ENCODE measurements at regions not wholly inside any gene's neighbourhood (a gene's known extent, or its start where the extent isn't known, plus 50 kb on each side); places are given as distances from the start of the nearest gene placed in this dataset.

GRCh38 chr12:124167141-124167540 lies 127.8 kb upstream of the RFLNA start:
- H3K4me3 ChIP-seq (ENCODE audit: low read depth, low read length) = no peak overlapping the region
- TF ChIP-seq, protein P1, sequence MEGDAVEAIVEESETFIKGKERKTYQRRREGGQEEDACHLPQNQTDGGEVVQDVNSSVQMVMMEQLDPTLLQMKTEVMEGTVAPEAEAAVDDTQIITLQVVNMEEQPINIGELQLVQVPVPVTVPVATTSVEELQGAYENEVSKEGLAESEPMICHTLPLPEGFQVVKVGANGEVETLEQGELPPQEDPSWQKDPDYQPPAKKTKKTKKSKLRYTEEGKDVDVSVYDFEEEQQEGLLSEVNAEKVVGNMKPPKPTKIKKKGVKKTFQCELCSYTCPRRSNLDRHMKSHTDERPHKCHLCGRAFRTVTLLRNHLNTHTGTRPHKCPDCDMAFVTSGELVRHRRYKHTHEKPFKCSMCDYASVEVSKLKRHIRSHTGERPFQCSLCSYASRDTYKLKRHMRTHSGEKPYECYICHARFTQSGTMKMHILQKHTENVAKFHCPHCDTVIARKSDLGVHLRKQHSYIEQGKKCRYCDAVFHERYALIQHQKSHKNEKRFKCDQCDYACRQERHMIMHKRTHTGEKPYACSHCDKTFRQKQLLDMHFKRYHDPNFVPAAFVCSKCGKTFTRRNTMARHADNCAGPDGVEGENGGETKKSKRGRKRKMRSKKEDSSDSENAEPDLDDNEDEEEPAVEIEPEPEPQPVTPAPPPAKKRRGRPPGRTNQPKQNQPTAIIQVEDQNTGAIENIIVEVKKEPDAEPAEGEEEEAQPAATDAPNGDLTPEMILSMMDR (IDR thresholded peaks at IDR 0.05; ENCODE audit: low read depth, low read length) = no peak
- DNase-seq (ENCODE audit: low read depth, low spot score) = no peak
- in situ Hi-C loops (cut with HindIII; ENCODE audit: low sequenced_read_pairs) = no loop called here

DNA sequence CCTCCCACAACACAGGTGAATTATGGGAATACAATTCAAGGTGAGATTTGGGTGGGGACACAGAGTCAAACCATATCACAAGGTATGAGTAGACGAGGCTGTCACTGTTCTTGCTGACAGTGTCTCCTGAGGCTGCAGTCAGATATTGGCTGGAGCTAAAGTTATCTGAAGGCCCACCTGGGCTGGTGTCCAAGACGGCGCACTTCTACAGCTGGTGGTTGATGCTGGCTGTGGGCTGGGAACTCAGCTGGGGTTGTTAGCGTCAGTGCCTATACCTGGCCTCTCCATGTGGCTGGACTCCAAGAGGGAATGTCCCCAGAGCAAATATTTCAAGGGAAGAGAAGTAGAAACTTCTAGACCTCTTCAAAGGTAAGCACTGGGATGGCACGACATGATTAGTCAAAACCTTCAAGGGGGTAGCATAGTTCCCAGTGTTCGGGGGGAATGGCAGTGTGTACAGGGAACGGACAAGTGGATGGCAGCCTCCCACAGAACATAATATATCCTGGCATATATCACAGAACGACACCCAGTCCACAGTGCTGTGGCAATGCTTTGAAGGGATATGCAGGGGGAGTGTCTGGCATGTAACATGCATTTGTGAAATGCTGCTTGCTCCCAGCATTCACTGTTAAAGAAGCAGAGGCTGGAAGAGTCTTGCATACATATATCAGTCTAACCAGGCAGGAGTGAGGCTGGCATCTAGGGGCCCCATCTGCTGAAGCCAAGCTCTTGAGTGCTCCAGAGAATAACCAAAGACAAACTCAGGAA lies 126.7 kb upstream of the RFLNA start:
- TF ChIP-seq, protein P1 (IDR thresholded peaks at IDR 0.05; ENCODE audit: low read depth, low read length) = no peak
- in situ Hi-C loops (cut with HindIII; ENCODE audit: low sequenced_read_pairs) = no loop called here
- no peak for DNase-seq (ENCODE audit: low read depth, low spot score)
- H3K4me3 ChIP-seq (ENCODE audit: low read depth, low read length) = no peak overlapping the region

GRCh38 chr12:124169577-124170284 lies 125.2 kb upstream of the RFLNA start:
- no peak for DNase-seq (ENCODE audit: low read depth, low spot score)
- TF ChIP-seq, protein P1 (IDR thresholded peaks at IDR 0.05; ENCODE audit: low read depth, low read length) = no peak
- H3K4me3 ChIP-seq (ENCODE audit: low read depth, low read length) = no peak overlapping the region
- in situ Hi-C loops (cut with HindIII; ENCODE audit: low sequenced_read_pairs) = no loop called here

GRCh38 chr12:124170760-124171159 lies 124.1 kb upstream of the RFLNA start:
- H3K4me3 ChIP-seq (ENCODE audit: low read depth, low read length) = no peak overlapping the region
- no peak for DNase-seq (ENCODE audit: low read depth, low spot score)
- TF ChIP-seq, protein P1 (IDR thresholded peaks at IDR 0.05; ENCODE audit: low read depth, low read length) = no peak
- in situ Hi-C loops (cut with HindIII; ENCODE audit: low sequenced_read_pairs) = no loop called here

- H3K4me3 ChIP-seq (ENCODE audit: low read depth, low read length) = no peak overlapping the region
- no peak for DNase-seq (ENCODE audit: low read depth, low spot score)
- TF ChIP-seq, protein P1 (IDR thresholded peaks at IDR 0.05; ENCODE audit: low read depth, low read length) = no peak
- in situ Hi-C loops (cut with HindIII; ENCODE audit: low sequenced_read_pairs) = no loop called here
Observed at GRCh38 chr12:124171231-124171979, 123.5 kb upstream of the RFLNA start.

GRCh38 chr12:124172636-124173035 lies 122.3 kb upstream of the RFLNA start:
- TF ChIP-seq, protein P1 (IDR thresholded peaks at IDR 0.05; ENCODE audit: low read depth, low read length) = no peak
- in situ Hi-C loops (cut with HindIII; ENCODE audit: low sequenced_read_pairs) = no loop called here
- no peak overlapping the region for H3K4me3 ChIP-seq (ENCODE audit: low read depth, low read length)
- peak; percentile 20 for DNase-seq (ENCODE audit: low read depth, low spot score)
